Upper lobe of left lung (tissue), 4 donors: ENCODE measurements at regions not wholly inside any gene's neighbourhood (a gene's known extent, or its start where the extent isn't known, plus 50 kb on each side); places are given as distances from the start of the nearest gene placed in this dataset.

Experiments
- CTCF ChIP-seq, 6 experiments: fragments of 450-650 bp in 4 of 6; fragments of 200-600 bp in 2 of 6; sonication (generic) in 2 of 6; IDR thresholded peaks; one replicate each; pipeline ENCODE4 v1.5.1; 2016 to 2019; ENCODE audit warnings: antibody characterized with exemption in 6 of 6
- POLR2AphosphoS5 ChIP-seq, 2 donors: sonication (generic); formaldehyde crosslinking; IDR thresholded peaks; one replicate each; pipeline ENCODE4 v1.5.1; 2017; ENCODE audit warnings: antibody characterized with exemption in 2 of 2

- no peak for TF ChIP-seq POLR2AphosphoS5 (IDR thresholded peaks at IDR 0.05)
- no peak for TF ChIP-seq CTCF (IDR thresholded peaks at IDR 0.05)
Measured at GRCh38 chr7:131606346-131607290, 50.2 kb upstream of the PODXL start.
